ENCODE measurements at regions not wholly inside any gene's neighbourhood (a gene's known extent, or its start where the extent isn't known, plus 50 kb on each side); places are given as distances from the start of the nearest gene placed in this dataset.
"Not testable (repeated sequence)": the region's sequence is repeated elsewhere in the genome, so short reads cannot be mapped to it uniquely, and the experiment has no call there.

GRCh38 chr9:104991144-104991953 lies 63.4 kb upstream of the ABCA1 start:
- Histone ChIP-seq H3K27me3 (no peaks in the 10 kb centered on the region), H3K4me3 (peak overlapping the region; percentile 51 to 73 (median 64)), H3K9me3 (no peaks in the 10 kb centered on the region), H3K36me3 (no peaks in the 10 kb centered on the region), H3K4me1 (peaks cover 30 to 44% (median 30%) of the 10 kb centered on the region in 3 donors), H3K27ac (peak overlapping the region; percentile 83 to 95 (median 94))
- TF ChIP-seq CTCF (IDR thresholded peaks at IDR 0.05) = peak in 1 of 6 experiments; percentile 4
- peak in 2 of 4 donors; percentile 36 to 70 for TF ChIP-seq POLR2A (IDR thresholded peaks at IDR 0.05)
- WGBS, 2 donors = 0% methylated on average over 4 to 25 of the region's 63 CpGs
- DNase-seq = peak; percentile 41
- intact Hi-C loops (cut with DNase I) = no loop called here

GRCh38 chr9:104992659-104993058 lies 64.7 kb upstream of the ABCA1 start:
- Histone ChIP-seq H3K27me3 (no peaks in the 10 kb centered on the region), H3K27ac (peak overlapping the region; percentile 83 to 95 (median 94)), H3K4me3 (no peak overlapping the region), H3K4me1 (peaks cover 30 to 44% (median 30%) of the 10 kb centered on the region in 3 donors), H3K36me3 (no peaks in the 10 kb centered on the region), H3K9me3 (no peaks in the 10 kb centered on the region)
- 65 to 76% methylated on average over 5 of the region's 5 CpGs for WGBS, 2 donors
- intact Hi-C loops (cut with DNase I) = no loop called here
- no peak for DNase-seq
- no peak for TF ChIP-seq POLR2A (IDR thresholded peaks at IDR 0.05)
- TF ChIP-seq CTCF (IDR thresholded peaks at IDR 0.05) = no peak

DNA sequence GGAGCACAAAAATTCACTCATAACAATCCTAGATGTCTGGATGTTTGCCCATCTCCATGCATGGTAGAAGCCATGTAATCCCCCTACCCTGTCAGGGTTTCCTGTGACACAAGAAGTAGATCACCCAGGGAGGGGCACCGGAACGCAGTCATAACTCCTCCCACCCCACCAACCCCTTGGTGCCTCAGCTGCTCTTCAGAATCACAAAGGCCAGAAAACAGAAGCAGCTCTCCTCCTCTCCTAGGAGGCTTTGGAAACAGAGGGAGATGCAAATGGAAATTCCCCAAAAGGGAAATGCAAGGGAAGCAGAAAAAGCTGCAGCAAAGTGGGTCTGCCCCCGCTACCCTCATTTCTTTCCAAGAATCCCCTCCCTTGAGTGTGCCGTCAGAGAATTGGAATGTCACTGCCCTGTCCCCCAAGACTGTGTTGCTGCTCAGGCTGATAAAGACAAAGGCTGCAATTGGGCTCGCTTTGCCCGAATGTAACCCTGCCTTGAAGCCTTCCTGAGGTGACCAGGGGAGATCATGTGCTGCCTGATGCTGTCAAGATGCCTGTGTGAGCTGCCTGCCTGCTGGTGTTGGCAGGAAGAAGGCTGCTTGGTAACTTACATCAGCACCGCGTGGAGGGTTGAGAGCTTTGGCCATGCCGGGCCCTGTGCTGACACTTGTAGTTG lies 65.5 kb upstream of the ABCA1 start:
- Histone ChIP-seq H3K27ac (peak overlapping the region; percentile 83 to 95 (median 94)), H3K4me1 (peaks cover 30 to 44% (median 30%) of the 10 kb centered on the region in 3 donors), H3K36me3 (no peaks in the 10 kb centered on the region), H3K4me3 (no peak overlapping the region), H3K27me3 (no peaks in the 10 kb centered on the region), H3K9me3 (no peaks in the 10 kb centered on the region)
- WGBS, 2 donors = 49 to 57% methylated on average over 9 of the region's 9 CpGs
- DNase-seq = peak; percentile 17
- TF ChIP-seq POLR2A (IDR thresholded peaks at IDR 0.05) = peak in 1 of 4 donors; percentile 20
- no peak for TF ChIP-seq CTCF (IDR thresholded peaks at IDR 0.05)
- intact Hi-C loops (cut with DNase I) = no loop called here

GRCh38 chr9:104997536-104997935 lies 69.6 kb upstream of the ABCA1 start:
- H3K27me3 ChIP-seq = no peaks in the 10 kb centered on the region
- peaks cover 11 to 17% (median 13%) of the 10 kb centered on the region in 3 donors for H3K4me1 ChIP-seq
- WGBS, 2 donors = 72 to 73% methylated on average over 2 of the region's 2 CpGs
- H3K9me3 ChIP-seq = no peaks in the 10 kb centered on the region
- intact Hi-C loops (cut with DNase I) = no loop called here
- H3K4me3 ChIP-seq = no peak overlapping the region
- no peak overlapping the region for H3K27ac ChIP-seq
- DNase-seq = no peak
- TF ChIP-seq CTCF (IDR thresholded peaks at IDR 0.05) (no peak), POLR2A (IDR thresholded peaks at IDR 0.05) (no peak)
- no peaks in the 10 kb centered on the region for H3K36me3 ChIP-seq

GRCh38 chr9:104999136-104999535 lies 71.2 kb upstream of the ABCA1 start:
- peaks cover 0 to under 1% (median 0%) of the 10 kb centered on the region in 3 donors for H3K4me1 ChIP-seq
- H3K27me3 ChIP-seq = no peaks in the 10 kb centered on the region
- no peak overlapping the region for H3K27ac ChIP-seq
- H3K36me3 ChIP-seq = no peaks in the 10 kb centered on the region
- H3K9me3 ChIP-seq = no peaks in the 10 kb centered on the region
- TF ChIP-seq POLR2A (IDR thresholded peaks at IDR 0.05) = no peak
- TF ChIP-seq CTCF (IDR thresholded peaks at IDR 0.05) = no peak
- DNase-seq = no peak
- intact Hi-C loops (cut with DNase I) = no loop called here
- no peak overlapping the region for H3K4me3 ChIP-seq

- DNase-seq; H3K9me3 ChIP-seq; H3K36me3 ChIP-seq; H3K27ac ChIP-seq; H3K4me1 ChIP-seq; H3K4me3 ChIP-seq; intact Hi-C loops (cut with DNase I); H3K27me3 ChIP-seq: not testable (repeated sequence)
- WGBS, 2 donors = 66 to 83% methylated on average over 9 to 11 of the region's 11 CpGs
Measured at GRCh38 chr9:105000529-105000928, 72.6 kb upstream of the ABCA1 start.
